ENCODE measurements at regions not wholly inside any gene's neighbourhood (a gene's known extent, or its start where the extent isn't known, plus 50 kb on each side); places are given as distances from the start of the nearest gene placed in this dataset.
"Not testable (repeated sequence)": the region's sequence is repeated elsewhere in the genome, so short reads cannot be mapped to it uniquely, and the experiment has no call there.

GRCh38 chr20:48490961-48491831, 336.6 kb downstream of the PREX1 start:
- DNase-seq (ENCODE audit: low read depth in 2 of 2) = no peak

DNA sequence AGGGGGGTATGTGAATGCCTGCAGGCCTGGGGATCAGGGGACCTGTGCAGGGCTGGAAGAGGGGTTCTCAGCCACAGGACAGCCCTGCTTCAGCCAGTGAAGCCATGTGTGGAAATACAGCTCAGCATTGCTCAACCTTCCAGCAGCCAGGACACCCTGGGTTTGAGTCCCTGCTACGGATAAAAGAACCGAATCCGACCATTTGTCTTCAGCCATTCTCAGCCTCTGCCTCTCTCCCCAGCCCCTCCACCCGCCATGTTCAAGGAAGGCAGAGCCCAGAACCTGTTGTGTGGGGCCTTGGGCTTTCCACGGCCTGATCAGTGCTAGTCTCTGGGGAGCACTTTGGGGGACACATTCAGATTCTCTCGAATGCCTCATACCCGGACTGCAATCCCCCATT, 337.5 kb downstream of the PREX1 start:
- DNase-seq (ENCODE audit: low read depth in 2 of 2) = not testable (repeated sequence)

DNA sequence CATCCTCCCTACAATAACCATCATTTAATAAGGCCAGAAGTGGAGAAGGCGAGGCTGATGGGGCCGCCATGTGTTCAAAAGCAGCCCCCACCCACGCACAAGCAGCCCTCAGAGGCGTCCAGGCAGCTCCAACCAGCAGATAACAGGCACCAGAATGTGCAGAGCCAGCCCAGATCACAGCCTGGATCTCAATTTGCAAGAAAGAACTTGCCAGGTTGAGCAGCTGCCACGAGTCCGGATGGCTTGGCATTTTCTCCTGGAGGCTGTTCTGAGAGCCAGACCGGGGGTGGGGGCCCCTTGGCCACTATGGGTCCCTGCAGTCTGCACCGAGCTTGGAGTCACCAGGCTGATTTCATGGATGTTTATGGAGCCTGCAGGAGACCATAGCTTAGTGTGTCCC, 338.1 kb downstream of the PREX1 start:
- DNase-seq (ENCODE audit: low read depth in 2 of 2) = no peak

- DNase-seq (ENCODE audit: low read depth in 2 of 2) = no peak
Measured at GRCh38 chr20:48489046-48489463, 338.7 kb downstream of the PREX1 start.

- DNase-seq (ENCODE audit: low read depth in 2 of 2) = not testable (repeated sequence)
Measured at GRCh38 chr20:48488334-48489034, 339.3 kb downstream of the PREX1 start.

DNA sequence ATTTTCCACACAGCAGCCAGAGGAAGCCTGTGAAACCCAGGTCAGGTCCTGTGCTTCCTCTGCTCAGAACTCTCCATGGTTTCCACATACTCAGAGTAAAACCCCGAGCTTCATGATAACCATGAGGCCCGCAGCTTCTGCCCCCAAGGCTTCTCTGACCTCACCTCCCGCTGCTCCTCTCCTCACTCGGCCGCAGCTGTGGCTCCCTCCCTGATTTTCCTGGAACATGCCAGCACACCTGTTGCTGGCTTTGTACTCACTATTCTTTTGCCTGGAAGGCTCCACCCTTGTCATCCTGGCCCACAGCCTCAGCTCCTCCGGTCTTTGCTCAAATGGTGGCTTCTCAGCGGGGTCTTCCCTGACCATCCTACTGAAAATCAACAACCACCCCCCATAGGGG, 341.7 kb downstream of the PREX1 start:
- DNase-seq (ENCODE audit: low read depth in 2 of 2) = no peak

DNA sequence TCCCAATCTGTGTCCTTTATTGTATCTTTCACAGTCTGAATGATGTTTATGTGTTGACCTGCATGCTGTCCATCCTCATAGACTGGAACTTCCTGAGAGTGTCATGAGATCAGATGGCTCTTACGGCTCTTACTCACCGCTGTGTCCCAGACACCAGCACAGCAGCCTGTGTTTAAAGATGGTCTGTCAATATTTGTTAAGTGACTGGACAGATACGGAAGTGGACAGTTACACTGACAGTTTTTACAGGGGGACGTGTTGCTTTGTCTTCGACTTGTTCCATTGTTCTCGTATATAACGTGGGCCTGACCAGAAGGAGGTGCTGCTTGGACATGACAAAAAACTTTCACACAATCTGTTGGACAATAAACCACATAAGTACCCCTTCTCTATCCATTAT, 342.6 kb downstream of the PREX1 start:
- not testable (repeated sequence) for DNase-seq (ENCODE audit: low read depth in 2 of 2)

DNA sequence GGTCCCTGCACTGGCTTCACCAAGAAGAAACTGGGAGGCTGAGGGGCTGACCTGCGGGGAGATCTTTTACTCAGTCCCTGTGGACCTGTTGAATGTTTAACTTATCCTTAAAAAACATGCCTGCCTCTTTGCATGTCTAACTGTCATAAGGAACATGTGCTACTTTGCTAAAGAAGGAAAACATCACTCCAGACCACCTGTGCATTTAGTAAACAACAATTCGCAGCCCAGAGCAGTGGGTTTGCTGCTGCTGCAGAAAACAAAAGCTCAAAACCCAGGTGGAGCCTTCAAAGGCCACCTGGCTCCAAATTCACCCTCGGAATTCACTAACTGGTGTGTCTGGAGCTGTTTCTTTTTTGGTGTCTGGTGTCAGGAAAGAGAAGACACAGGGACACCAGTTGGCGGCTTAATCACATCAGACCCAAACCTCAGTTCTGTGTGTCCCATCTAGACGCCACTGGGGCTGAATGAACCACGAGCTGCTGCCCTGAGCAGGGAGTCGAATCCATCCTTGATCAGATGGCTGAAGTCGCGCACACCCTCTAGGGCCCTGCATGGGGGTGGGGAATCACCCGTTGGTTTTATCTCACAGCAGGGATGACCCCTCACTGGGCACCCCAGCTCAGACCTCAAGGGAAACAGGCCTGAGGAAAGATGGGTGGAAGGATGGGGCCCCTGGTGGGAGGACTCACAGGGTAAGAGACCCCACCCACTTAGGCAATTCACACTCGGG, 344.3 kb downstream of the PREX1 start:
- DNase-seq (ENCODE audit: low read depth in 2 of 2) = no peak

GRCh38 chr20:48482790-48483189, 345.0 kb downstream of the PREX1 start:
- DNase-seq (ENCODE audit: low read depth in 2 of 2) = no peak

DNA sequence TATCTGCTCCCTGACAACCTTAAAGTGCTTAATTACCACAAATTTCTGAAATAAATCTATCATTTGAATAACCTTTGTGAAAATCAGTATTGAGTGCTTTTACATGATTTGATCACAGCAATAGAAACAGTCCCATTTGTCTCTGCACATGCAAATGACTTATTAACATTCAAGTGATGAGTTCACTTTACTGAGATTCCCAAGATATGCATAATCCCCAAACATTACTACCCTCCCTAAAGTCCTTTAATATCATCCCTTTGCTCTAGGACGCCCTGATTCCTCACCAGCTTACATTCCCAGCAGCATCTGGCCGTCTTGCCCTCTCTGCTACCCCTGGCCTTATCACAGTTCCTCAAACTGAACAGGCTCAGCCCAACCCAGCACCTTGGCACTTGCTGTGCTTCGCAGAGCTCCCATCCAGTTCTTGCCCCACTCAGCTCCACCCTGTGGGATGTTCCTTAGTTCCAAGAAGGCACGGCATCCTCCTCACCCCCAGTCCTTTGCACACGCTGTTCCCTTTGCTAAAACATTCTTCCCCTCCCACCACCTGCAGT, 347.5 kb downstream of the PREX1 start:
- DNase-seq (ENCODE audit: low read depth in 2 of 2) = no peak

DNA sequence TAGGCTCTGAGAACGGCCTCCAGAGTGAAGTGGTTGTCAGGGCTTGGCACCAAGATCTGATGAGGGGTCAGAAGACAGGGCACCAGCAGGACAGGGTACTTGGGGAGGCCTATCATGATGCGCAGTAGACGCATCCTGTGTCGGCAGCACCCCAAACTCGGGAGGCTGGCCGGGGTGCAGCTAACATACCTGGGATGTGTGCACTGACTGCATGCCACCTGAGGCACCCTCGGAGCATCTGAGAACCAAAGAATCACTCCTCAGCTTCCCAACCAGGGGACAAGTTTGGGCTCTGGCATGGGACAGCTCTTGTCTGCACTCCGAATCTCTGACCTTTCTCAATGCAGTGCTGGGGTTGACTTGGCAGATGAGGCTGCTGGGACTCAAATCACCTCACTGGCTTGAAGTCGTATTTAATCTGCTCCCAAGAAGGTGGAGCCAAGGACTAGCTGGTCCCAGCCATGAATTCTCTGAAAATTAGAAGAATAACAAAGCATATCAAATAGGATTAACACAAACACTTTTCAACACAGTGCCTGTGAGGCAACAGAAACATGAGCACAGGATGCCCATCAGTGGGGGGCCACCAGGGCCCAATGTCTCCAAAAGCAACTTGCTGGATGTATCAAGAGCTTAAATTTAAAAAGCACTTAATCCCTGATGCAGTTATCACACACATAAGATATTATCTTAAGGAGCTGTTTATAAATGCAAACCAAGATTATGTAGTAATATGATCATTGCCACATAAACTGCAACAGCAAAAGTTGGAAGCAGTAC, 348.8 kb downstream of the PREX1 start:
- no peak for DNase-seq (ENCODE audit: low read depth in 2 of 2)

DNA sequence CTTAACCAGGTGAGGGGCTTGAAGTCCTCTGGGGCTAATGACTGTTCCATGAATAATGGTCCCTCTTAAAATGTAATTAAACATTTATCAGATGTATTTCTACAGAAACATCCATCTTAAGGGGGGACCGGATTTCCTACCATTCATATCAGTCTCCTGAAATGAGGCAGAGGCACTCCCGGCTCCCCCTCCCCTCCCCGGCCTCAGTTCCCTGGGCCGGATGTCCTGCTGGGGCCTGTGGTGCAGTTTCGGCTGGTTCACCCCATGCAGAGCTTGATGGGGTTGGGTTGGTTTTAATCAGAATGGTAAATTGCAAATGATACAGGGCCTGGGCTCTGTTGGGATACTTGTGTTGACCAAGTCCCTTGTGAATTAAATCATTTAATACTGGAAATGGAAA, 349.4 kb downstream of the PREX1 start:
- DNase-seq (ENCODE audit: low read depth in 2 of 2) = no peak

DNA sequence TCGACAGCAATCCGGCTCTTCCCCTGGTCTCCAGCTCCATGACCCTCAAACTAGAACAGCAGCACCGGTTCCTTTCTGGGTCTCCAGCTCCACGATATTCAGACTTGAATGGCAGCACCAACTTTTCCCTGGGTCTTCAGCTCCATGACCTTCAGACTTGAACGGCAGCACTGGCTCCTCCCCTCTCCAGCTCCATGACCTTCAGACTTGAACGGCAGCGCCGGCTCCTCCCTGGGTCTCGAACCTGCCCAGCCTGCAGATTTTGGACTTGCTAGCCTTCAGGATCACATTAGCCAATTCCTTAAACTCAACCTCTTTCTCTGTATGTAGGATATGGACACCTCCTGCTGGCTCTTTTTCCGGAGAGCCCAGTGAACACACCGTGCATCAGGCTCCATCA, 350.9 kb downstream of the PREX1 start:
- no peak for DNase-seq (ENCODE audit: low read depth in 2 of 2)

DNA sequence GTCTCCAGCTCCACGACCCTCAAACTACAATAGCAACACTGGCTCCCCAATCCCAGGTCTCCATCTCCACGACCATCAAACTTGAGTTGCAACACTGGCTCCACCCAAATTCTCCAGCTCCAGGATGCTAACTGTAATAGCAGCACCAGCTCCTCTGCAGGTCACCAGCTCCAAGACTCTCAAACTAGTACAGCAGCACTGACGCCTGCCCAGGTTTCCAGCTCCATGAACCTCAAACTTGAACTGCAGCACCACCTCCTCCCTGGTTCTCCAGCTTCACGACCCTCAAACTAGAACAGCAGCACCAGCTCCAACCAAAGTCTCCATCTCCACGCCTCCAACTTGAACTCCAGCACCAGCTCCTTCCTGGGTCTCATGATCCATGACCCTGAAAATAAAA, 353.8 kb downstream of the PREX1 start:
- DNase-seq (ENCODE audit: low read depth in 2 of 2) = no peak

DNA sequence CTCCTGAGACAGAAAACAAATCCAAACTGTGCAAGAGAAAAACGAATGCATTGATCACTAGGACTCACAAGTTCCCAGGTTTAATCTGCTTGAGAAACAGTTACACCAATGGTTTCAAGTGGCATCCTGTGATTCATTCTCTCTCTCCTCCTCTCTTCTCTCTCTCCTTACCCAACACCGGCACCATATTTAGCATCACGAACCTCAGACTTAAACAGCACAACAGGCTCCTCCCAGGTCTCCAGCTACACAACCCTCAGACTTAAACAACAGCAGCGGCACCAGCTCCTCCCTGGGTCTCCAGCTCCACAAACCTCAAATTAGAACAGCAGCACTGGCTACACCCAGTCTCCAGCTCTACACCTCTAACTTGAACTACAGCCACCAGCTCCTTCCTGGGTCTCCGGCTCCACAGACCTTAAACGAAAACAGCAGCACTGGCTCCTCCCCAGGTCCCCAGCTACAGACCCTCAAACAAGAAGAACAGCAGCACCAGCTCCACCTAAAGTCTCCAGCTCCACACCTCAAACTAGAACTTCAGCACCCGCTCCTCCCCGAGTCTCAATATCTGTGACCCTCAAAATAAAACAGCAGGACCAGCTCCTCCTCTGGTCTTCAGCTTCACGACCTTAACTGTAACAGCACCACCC, 355.9 kb downstream of the PREX1 start:
- DNase-seq (ENCODE audit: low read depth in 2 of 2) = no peak

DNA sequence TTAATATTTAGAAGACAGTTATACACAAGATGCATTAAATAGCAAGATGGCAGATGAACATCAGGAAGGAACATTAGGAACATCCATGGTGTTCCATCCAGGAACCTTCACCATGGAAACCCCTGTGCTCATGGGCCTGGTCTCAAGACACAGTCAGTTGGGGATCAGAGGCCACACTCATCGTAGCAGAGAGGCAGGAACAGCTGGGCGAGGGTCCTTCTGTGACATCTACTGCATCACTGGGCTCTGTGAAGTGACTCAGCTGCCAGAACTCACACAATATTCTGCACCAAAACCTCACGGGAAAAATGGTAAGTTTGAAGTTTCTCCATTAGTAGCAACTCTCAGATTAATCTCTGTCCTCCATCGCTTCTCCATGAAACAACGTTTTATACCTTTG, 356.6 kb downstream of the PREX1 start:
- no peak for DNase-seq (ENCODE audit: low read depth in 2 of 2)

DNA sequence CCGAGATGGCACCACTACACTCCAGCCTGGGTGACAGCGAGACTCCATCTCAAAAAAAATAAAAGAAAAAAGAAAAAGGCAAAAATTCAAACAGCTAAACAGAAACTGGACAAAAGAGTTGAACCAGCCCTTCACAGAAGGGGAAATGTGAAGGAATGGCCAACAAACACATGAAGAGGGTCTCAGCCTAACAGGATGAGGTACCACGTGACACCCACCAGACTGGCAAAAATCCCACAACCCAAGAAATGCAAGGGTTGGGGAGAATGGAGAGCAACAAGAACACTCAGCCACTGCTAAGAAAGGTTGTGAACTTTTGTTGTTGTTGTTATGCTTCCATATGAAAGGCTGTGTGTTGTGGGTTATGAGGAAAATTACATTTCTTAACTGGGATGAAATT, 357.7 kb downstream of the PREX1 start:
- DNase-seq (ENCODE audit: low read depth in 2 of 2) = no peak

- no peak for DNase-seq (ENCODE audit: low read depth in 2 of 2)
Measured at GRCh38 chr20:48469026-48469425, 358.8 kb downstream of the PREX1 start.

GRCh38 chr20:48468571-48468970, 359.2 kb downstream of the PREX1 start:
- no peak for DNase-seq (ENCODE audit: low read depth in 2 of 2)

DNA sequence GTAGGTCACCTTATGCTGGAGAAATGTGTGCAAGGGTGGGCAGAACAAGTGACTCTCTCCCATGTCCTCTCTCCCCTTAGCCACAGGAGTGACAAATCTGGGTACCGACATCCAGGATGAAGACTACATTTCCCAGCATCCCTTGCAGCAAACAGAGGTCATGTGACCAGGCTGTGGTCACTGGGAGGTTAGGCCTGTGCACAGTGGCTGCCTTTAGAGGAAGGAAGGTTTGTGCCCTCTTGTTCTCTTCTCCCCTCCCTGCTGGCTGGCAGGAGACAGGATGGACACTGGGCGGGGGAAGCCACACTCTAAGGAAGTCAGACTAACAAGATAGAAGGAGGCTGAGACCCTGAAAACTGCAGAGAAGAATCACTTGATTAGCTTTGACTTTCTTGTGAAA, 360.2 kb downstream of the PREX1 start:
- DNase-seq (ENCODE audit: low read depth in 2 of 2) = no peak

- no peak for DNase-seq (ENCODE audit: low read depth in 2 of 2)
Measured at GRCh38 chr20:48465271-48465670, 362.5 kb downstream of the PREX1 start.

All from activated CD4-positive, alpha-beta T cell treated with anti-CD3 and anti-CD28 coated beads for 24 hours (primary cell).